HCT116 (cell line): ENCODE measurements at regions not wholly inside any gene's neighbourhood (a gene's known extent, or its start where the extent isn't known, plus 50 kb on each side); places are given as distances from the start of the nearest gene placed in this dataset.

ENCODE experiments used
- ATAC-seq: fragments of 200-7000 bp; cut with Tn5 transposase; 2 replicates; pipeline ENCODE4 v1.9.1; 2020; ENCODE audit warnings: mild to moderate bottlenecking, moderate library complexity
- BruUV-seq: library from RNA; stranded (reverse); fragments of 400-500 nt; replicated peaks from 2 replicates; lab custom pipeline; 2021; lab: Mats Ljungman, UMichigan
- CTCF ChIA-PET: fragments of 300-600 bp; sonication (Branson Sonifier 250); formaldehyde crosslinking; loops from one replicate; lab custom pipeline; 2021; ENCODE audit warnings: antibody characterized with exemption; lab: Charles Lee
- POLR2A ChIA-PET: fragments of 300-600, 350-600 bp; sonication (Branson Sonifier 250); formaldehyde crosslinking; loops from one replicate; lab custom pipeline; 2021; ENCODE audit warnings: antibody characterized with exemption; lab: Charles Lee
- RAD21 ChIA-PET, 2 experiments: fragments of 300-600 bp; sonication (Branson Sonifier 250); formaldehyde crosslinking; loops; one replicate each; lab custom pipeline; 2023; ENCODE audit warnings: low total read pairs in 2 of 2; ENCODE audit not compliant: uncharacterized antibody in 2 of 2, unreplicated experiment in 2 of 2, low non-redundant PET in 1 of 2; lab: Charles Lee
- DNase-seq: peaks from one replicate; pipeline ENCODE4 v3.0.0-alpha.2; 2010; ENCODE audit warnings: low read depth, low spot score
- H2AFZ ChIP-seq: fragments of 200-600 bp; shearing (Covaris generic), sonication (generic); 2 replicates; pipeline ENCODE4 v1.6.1; 2017; ENCODE audit warnings: low read depth, mixed run types, mixed read lengths, antibody characterized with exemption, low read length; ENCODE audit not compliant: poor library complexity, severe bottlenecking
- H3K27ac ChIP-seq: 2 replicates; pipeline ENCODE4 v1.5.1; 2012; ENCODE audit warnings: low read depth, low read length
- H3K27me3 ChIP-seq: fragments of 200-600 bp; sonication (generic); 2 replicates; pipeline ENCODE4 v1.6.1; 2016; ENCODE audit warnings: mixed run types, low read length, mixed read lengths; ENCODE audit not compliant: insufficient read depth
- H3K36me3 ChIP-seq, 2 experiments: fragments of 200-500 bp in 1 of 2; fragments of 200-600 bp in 1 of 2; sonication (Bioruptor generic) in 1 of 2; sonication (generic) in 1 of 2; 2 replicates each; pipeline versions ENCODE4 v1.5.1 to v1.6.1; 2014 to 2016; ENCODE audit warnings: low read length in 2 of 2, inconsistent platforms in 1 of 2, mixed read lengths in 1 of 2, mixed run types in 1 of 2; ENCODE audit not compliant: insufficient read depth in 2 of 2, control insufficient read depth in 1 of 2
- H3K4me1 ChIP-seq, 2 experiments: fragments of 200-600 bp in 1 of 2; sonication (generic) in 1 of 2; 2 replicates each; pipeline versions ENCODE4 v1.5.1 to v1.6.1; 2012 to 2017; ENCODE audit warnings: low read length in 2 of 2, inconsistent platforms in 1 of 2, mild to moderate bottlenecking in 1 of 2, mixed read lengths in 1 of 2, mixed run types in 1 of 2, moderate library complexity in 1 of 2; ENCODE audit not compliant: insufficient read depth in 2 of 2, control insufficient read depth in 1 of 2
- H3K4me2 ChIP-seq: fragments of 200-600 bp; sonication (generic); 2 replicates; pipeline ENCODE4 v1.6.1; 2017; ENCODE audit warnings: mixed run types, low read length, mixed read lengths
- H3K4me3 ChIP-seq, 2 experiments: fragments of 200-600 bp in 1 of 2; sonication (generic) in 1 of 2; replicated peaks in 1 of 2; 2 replicates each; pipeline ENCODE4 v1.5.1; 2011 to 2016; ENCODE audit warnings: low read length in 2 of 2, control low read depth in 1 of 2, low read depth in 1 of 2, mild to moderate bottlenecking in 1 of 2, mixed read lengths in 1 of 2, mixed run types in 1 of 2
- H3K79me2 ChIP-seq: fragments of 200-600 bp; sonication (generic); 2 replicates; pipeline ENCODE4 v1.6.1; 2017; ENCODE audit warnings: mild to moderate bottlenecking, mixed run types, low read length, moderate library complexity, mixed read lengths; ENCODE audit not compliant: insufficient read depth
- H3K9ac ChIP-seq: fragments of 200-600 bp; sonication (generic); 2 replicates; pipeline ENCODE4 v1.6.1; 2016; ENCODE audit warnings: low read length, mixed read lengths
- H3K9me2 ChIP-seq: fragments of 200-600 bp; sonication (generic), shearing (Covaris generic); 2 replicates; pipeline ENCODE4 v1.6.1; 2017; ENCODE audit warnings: mixed run types, mild to moderate bottlenecking, moderate library complexity; ENCODE audit not compliant: insufficient read depth
- H3K9me3 ChIP-seq, 2 experiments: fragments of 200-500 bp in 1 of 2; fragments of 200-600 bp in 1 of 2; sonication (Bioruptor generic) in 1 of 2; sonication (generic) in 1 of 2; 2 replicates each; pipeline ENCODE4 v1.6.1; 2014 to 2017; ENCODE audit warnings: low read length in 2 of 2, mixed read lengths in 2 of 2, inconsistent platforms in 1 of 2, low read depth in 1 of 2, mild to moderate bottlenecking in 1 of 2, mixed run types in 1 of 2, moderate library complexity in 1 of 2; ENCODE audit not compliant: control insufficient read depth in 1 of 2, insufficient read depth in 1 of 2
- H4K20me1 ChIP-seq: fragments of 200-600 bp; sonication (generic), shearing (Covaris generic); 2 replicates; pipeline ENCODE4 v1.6.1; 2017; ENCODE audit warnings: mixed run types, mild to moderate bottlenecking, moderate library complexity; ENCODE audit not compliant: insufficient read depth
- ATF3 ChIP-seq: IDR thresholded peaks from 2 replicates; pipeline ENCODE4 v1.6.1; 2012
- CBX3 ChIP-seq: IDR thresholded peaks from 2 replicates; pipeline ENCODE4 v1.6.1; 2012; ENCODE audit warnings: low read depth
- CEBPB ChIP-seq: IDR thresholded peaks from 2 replicates; pipeline ENCODE4 v1.6.1; 2012; ENCODE audit warnings: low read depth
- EGR1 ChIP-seq: IDR thresholded peaks from 2 replicates; pipeline ENCODE4 v1.6.1; 2012; ENCODE audit warnings: low read depth
- ELF1 ChIP-seq: IDR thresholded peaks from 2 replicates; pipeline ENCODE4 v1.6.1; 2012; ENCODE audit warnings: low read depth, borderline replicate concordance
- EZH2 ChIP-seq: fragments of 200-600 bp; sonication (generic); IDR thresholded peaks from 2 replicates; pipeline ENCODE4 v1.6.1; 2017; ENCODE audit warnings: antibody characterized with exemption, mixed run types
- POLR2A ChIP-seq: IDR thresholded peaks from 2 replicates; pipeline ENCODE4 v1.7.0; 2011; ENCODE audit warnings: borderline replicate concordance; ENCODE audit not compliant: insufficient read depth, insufficient read length; ENCODE audit errors: extremely low read depth
- REST ChIP-seq: IDR thresholded peaks from 2 replicates; pipeline ENCODE4 v1.6.1; 2012; ENCODE audit warnings: low read depth
- SIN3A ChIP-seq: IDR thresholded peaks from 2 replicates; pipeline ENCODE4 v1.6.1; 2012; ENCODE audit warnings: low read depth
- SRF ChIP-seq: IDR thresholded peaks from 2 replicates; pipeline ENCODE4 v1.6.1; 2012; ENCODE audit warnings: low read depth
- ZNF274 ChIP-seq: fragments of 200-500 bp; sonication (Bioruptor generic); IDR thresholded peaks from 2 replicates; pipeline ENCODE4 v1.6.1; 2014; ENCODE audit warnings: mild to moderate bottlenecking, low read depth, low read length, inconsistent platforms
- intact Hi-C: fragments of 100-400 bp; cut with micrococcal nuclease; formaldehyde crosslinking; loops from 2 replicates; pipeline ENCODE4 v1.10.0; 2022
- TF ChIP-seq, protein P1 (sequence below): IDR thresholded peaks from 2 replicates; pipeline ENCODE4 v1.6.1; 2012
- TF ChIP-seq, protein P2 (sequence below): IDR thresholded peaks from 2 replicates; pipeline ENCODE4 v1.6.1; 2011; ENCODE audit warnings: mild to moderate bottlenecking, low read length, moderate library complexity; ENCODE audit not compliant: insufficient replicate concordance; ENCODE audit errors: extremely low read depth

DNA sequence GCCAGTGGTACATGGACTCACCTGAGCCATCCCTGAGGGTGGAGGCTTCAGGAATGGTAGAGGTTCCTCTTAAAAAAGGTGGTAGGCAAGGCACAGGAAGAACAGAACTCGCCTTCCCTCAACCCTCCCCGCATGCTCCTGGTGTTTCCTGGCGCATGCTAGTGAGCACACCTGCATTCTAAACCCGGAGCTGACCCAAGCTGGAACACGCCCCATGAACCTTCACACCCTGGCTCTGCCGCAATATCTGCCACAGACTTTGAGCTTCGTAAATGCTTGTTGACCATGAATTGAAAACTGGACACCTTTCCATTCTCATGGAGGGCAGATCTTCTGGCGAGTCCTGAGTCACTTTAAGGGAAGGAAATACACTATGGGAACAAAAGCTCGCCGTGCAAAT, 601.3 kb upstream of the RAB6C start:
- CTCF ChIA-PET: no interaction called here
- Histone ChIP-seq H3K79me2 (no peaks in the 10 kb centered on the region), H3K36me3 (no peaks in the 10 kb centered on the region), H4K20me1 (no peaks in the 10 kb centered on the region), H3K4me2 (no peak overlapping the region), H3K9ac (no peak overlapping the region), H3K4me1 (no peaks in the 10 kb centered on the region), H3K27me3 (peaks cover 21% of the 10 kb centered on the region), H3K9me2 (no peaks in the 10 kb centered on the region), H3K9me3 (no peaks in the 10 kb centered on the region), H2AFZ (no peak overlapping the region), H3K27ac (no peak overlapping the region), H3K4me3 (no peak overlapping the region)
- DNase-seq (no peak), ATAC-seq (no peak)
- intact Hi-C loops: no loop called here
- RAD21 ChIA-PET: no interaction called here
- TF ChIP-seq CEBPB (no peak), ATF3 (no peak), EZH2 (no peak), EGR1 (no peak), SRF (no peak), POLR2A (no peak), REST (no peak), CBX3 (no peak), ZNF274 (no peak), SIN3A (no peak), ELF1 (no peak)
- TF ChIP-seq, protein P1, sequence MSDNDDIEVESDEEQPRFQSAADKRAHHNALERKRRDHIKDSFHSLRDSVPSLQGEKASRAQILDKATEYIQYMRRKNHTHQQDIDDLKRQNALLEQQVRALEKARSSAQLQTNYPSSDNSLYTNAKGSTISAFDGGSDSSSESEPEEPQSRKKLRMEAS: no peak
- TF ChIP-seq, protein P2, sequence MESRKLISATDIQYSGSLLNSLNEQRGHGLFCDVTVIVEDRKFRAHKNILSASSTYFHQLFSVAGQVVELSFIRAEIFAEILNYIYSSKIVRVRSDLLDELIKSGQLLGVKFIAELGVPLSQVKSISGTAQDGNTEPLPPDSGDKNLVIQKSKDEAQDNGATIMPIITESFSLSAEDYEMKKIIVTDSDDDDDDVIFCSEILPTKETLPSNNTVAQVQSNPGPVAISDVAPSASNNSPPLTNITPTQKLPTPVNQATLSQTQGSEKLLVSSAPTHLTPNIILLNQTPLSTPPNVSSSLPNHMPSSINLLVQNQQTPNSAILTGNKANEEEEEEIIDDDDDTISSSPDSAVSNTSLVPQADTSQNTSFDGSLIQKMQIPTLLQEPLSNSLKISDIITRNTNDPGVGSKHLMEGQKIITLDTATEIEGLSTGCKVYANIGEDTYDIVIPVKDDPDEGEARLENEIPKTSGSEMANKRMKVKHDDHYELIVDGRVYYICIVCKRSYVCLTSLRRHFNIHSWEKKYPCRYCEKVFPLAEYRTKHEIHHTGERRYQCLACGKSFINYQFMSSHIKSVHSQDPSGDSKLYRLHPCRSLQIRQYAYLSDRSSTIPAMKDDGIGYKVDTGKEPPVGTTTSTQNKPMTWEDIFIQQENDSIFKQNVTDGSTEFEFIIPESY: no peak
- POLR2A ChIA-PET: no interaction called here
- no TSS peak for BruUV-seq
